NCI-H1436 treated with DMSO at 0.1 percent for 48 hours (cell line): ENCODE measurements at regions not wholly inside any gene's neighbourhood (a gene's known extent, or its start where the extent isn't known, plus 50 kb on each side); places are given as distances from the start of the nearest gene placed in this dataset.
A peak's percentile ranks its signal among the peaks of the same experiment; 100 is the strongest.

Experiments used
- DNase-seq: peaks from one replicate; lab custom pipeline; 2025; lab: John Stamatoyannopoulos, UW

- no peak for DNase-seq
Observed at GRCh38 chr14:80379035-80379434, 167.7 kb upstream of the DIO2 start.

- no peak for DNase-seq
Observed at GRCh38 chr14:80378084-80378690, 166.9 kb upstream of the DIO2 start.

- DNase-seq = no peak
Observed at GRCh38 chr14:80364816-80365215, 153.5 kb upstream of the DIO2 start.

- no peak for DNase-seq
Observed at GRCh38 chr14:80364274-80364673, 153.0 kb upstream of the DIO2 start.

- DNase-seq = no peak
Observed at GRCh38 chr14:80358112-80358511, 146.8 kb upstream of the DIO2 start.

GRCh38 chr14:80356413-80356812 lies 145.1 kb upstream of the DIO2 start:
- DNase-seq = no peak

- peak; percentile 99 for DNase-seq
Observed at GRCh38 chr14:80354860-80355581, 143.7 kb upstream of the DIO2 start.

- no peak for DNase-seq
Observed at GRCh38 chr14:80352471-80352870, 141.2 kb upstream of the DIO2 start.

- no peak for DNase-seq
Observed at GRCh38 chr14:80350707-80351106, 139.4 kb upstream of the DIO2 start.

GRCh38 chr14:80346395-80346794 lies 135.1 kb upstream of the DIO2 start:
- DNase-seq = no peak

- DNase-seq = no peak
Observed at GRCh38 chr14:80344208-80344607, 132.9 kb upstream of the DIO2 start.

GRCh38 chr14:80336608-80337106 lies 125.4 kb upstream of the DIO2 start:
- no peak for DNase-seq

GRCh38 chr14:80325688-80326087 lies 114.4 kb upstream of the DIO2 start:
- no peak for DNase-seq

- DNase-seq = no peak
Observed at GRCh38 chr14:80325112-80325511, 113.8 kb upstream of the DIO2 start.

GRCh38 chr14:80324649-80325048 lies 113.3 kb upstream of the DIO2 start:
- no peak for DNase-seq

- DNase-seq = no peak
Observed at GRCh38 chr14:80323038-80323665, 111.8 kb upstream of the DIO2 start.

- DNase-seq = no peak
Observed at GRCh38 chr14:80316441-80316840, 105.1 kb upstream of the DIO2 start.

GRCh38 chr14:80315681-80316080 lies 104.4 kb upstream of the DIO2 start:
- no peak for DNase-seq

GRCh38 chr14:80313806-80314205 lies 102.5 kb upstream of the DIO2 start:
- DNase-seq = no peak

- no peak for DNase-seq
Observed at GRCh38 chr14:80310938-80311750, 99.8 kb upstream of the DIO2 start.

- no peak for DNase-seq
Observed at GRCh38 chr14:80304125-80304766, 92.9 kb upstream of the DIO2 start.

GRCh38 chr14:80300351-80300750 lies 89.0 kb upstream of the DIO2 start:
- DNase-seq = no peak
